SJCRH30 (cell line): ENCODE measurements at regions not wholly inside any gene's neighbourhood (a gene's known extent, or its start where the extent isn't known, plus 50 kb on each side); places are given as distances from the start of the nearest gene placed in this dataset.
A peak's percentile ranks its signal among the peaks of the same experiment; 100 is the strongest.

ENCODE experiments used
- DNase-seq, 2 experiments: peaks; one replicate each; pipeline ENCODE4 v3.0.0-alpha.2; 2015 to 2020
- H3K27ac ChIP-seq: fragments of 250-450 bp; sonication (Bioruptor Pico); 2 replicates; pipeline ENCODE4 v1.5.1; 2020; ENCODE audit warnings: mild to moderate bottlenecking, moderate library complexity
- H3K27me3 ChIP-seq: fragments of 250-450 bp; sonication (Bioruptor Pico); 2 replicates; pipeline ENCODE4 v1.5.1; 2020; ENCODE audit warnings: mild to moderate bottlenecking, moderate library complexity
- H3K36me3 ChIP-seq: fragments of 250-450 bp; sonication (Bioruptor Pico); 2 replicates; pipeline ENCODE4 v1.5.1; 2020; ENCODE audit warnings: mild to moderate bottlenecking, moderate library complexity
- H3K4me1 ChIP-seq: fragments of 250-450 bp; sonication (Bioruptor Pico); 2 replicates; pipeline ENCODE4 v1.5.1; 2020; ENCODE audit warnings: mild to moderate bottlenecking, moderate library complexity
- H3K4me3 ChIP-seq: fragments of 250-450 bp; sonication (Bioruptor Pico); 2 replicates; pipeline ENCODE4 v1.5.1; 2020; ENCODE audit warnings: mild to moderate bottlenecking, moderate library complexity
- H3K9me3 ChIP-seq: fragments of 250-450 bp; sonication (Bioruptor Pico); replicated peaks from 2 replicates; pipeline ENCODE4 v1.5.1; 2020; ENCODE audit warnings: mild to moderate bottlenecking, moderate library complexity

- H3K27ac ChIP-seq = no peak overlapping the region
- H3K9me3 ChIP-seq = no peaks in the 10 kb centered on the region
- H3K27me3 ChIP-seq = no peaks in the 10 kb centered on the region
- no peaks in the 10 kb centered on the region for H3K36me3 ChIP-seq
- H3K4me1 ChIP-seq = no peaks in the 10 kb centered on the region
- DNase-seq = no peak
- no peak overlapping the region for H3K4me3 ChIP-seq
Measured at GRCh38 chr18:29007986-29008654, 831.2 kb upstream of the CDH2 start.

DNA sequence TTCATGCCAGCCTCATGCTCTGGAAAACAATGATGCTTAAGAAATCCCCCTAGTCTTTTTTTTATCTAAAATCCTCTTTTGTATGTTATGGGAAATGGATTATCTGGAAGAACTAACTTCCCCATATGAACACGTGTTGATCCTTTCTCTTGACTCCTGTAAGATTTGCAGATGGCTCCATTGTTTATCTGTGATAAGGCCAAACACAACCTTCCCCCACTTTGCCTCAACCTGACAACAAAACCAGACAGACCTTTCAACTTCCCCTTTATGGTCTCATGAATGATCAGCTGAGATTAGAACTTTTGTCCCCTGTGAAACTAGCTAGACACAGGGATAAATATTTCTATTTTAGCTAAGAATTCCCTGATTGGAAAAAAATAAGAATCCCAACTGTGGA lies 828.0 kb upstream of the CDH2 start:
- Histone ChIP-seq H3K27ac (no peak overlapping the region), H3K4me1 (no peaks in the 10 kb centered on the region), H3K27me3 (no peaks in the 10 kb centered on the region), H3K4me3 (no peak overlapping the region), H3K9me3 (no peaks in the 10 kb centered on the region), H3K36me3 (no peaks in the 10 kb centered on the region)
- no peak for DNase-seq

- no peak overlapping the region for H3K4me3 ChIP-seq
Measured at GRCh38 chr18:29003194-29003593, 826.3 kb upstream of the CDH2 start.

GRCh38 chr18:29002747-29003146 lies 825.8 kb upstream of the CDH2 start:
- Histone ChIP-seq H3K36me3 (no peaks in the 10 kb centered on the region), H3K4me1 (no peaks in the 10 kb centered on the region), H3K9me3 (no peaks in the 10 kb centered on the region), H3K27ac (no peak overlapping the region), H3K4me3 (no peak overlapping the region), H3K27me3 (no peaks in the 10 kb centered on the region)
- DNase-seq = no peak

More at GRCh38 chr18:29003194-29003593, 826.3 kb upstream of the CDH2 start:
- Histone ChIP-seq H3K27me3 (no peaks in the 10 kb centered on the region), H3K9me3 (no peaks in the 10 kb centered on the region), H3K27ac (no peak overlapping the region), H3K4me1 (no peaks in the 10 kb centered on the region), H3K36me3 (no peaks in the 10 kb centered on the region)
- DNase-seq = no peak

- Histone ChIP-seq H3K27ac (no peak overlapping the region), H3K4me3 (no peak overlapping the region), H3K27me3 (no peaks in the 10 kb centered on the region), H3K9me3 (no peaks in the 10 kb centered on the region), H3K36me3 (no peaks in the 10 kb centered on the region), H3K4me1 (no peaks in the 10 kb centered on the region)
- DNase-seq = no peak
Measured at GRCh38 chr18:28999726-29000125, 822.8 kb upstream of the CDH2 start.

GRCh38 chr18:28995319-28995718 lies 818.4 kb upstream of the CDH2 start:
- Histone ChIP-seq H3K27ac (no peak overlapping the region), H3K4me3 (no peak overlapping the region), H3K27me3 (no peaks in the 10 kb centered on the region), H3K36me3 (no peaks in the 10 kb centered on the region), H3K4me1 (no peaks in the 10 kb centered on the region), H3K9me3 (no peaks in the 10 kb centered on the region)
- no peak for DNase-seq

GRCh38 chr18:28984731-28985130 lies 807.8 kb upstream of the CDH2 start:
- no peaks in the 10 kb centered on the region for H3K36me3 ChIP-seq
- H3K4me3 ChIP-seq = no peak overlapping the region
- no peaks in the 10 kb centered on the region for H3K9me3 ChIP-seq
- no peaks in the 10 kb centered on the region for H3K4me1 ChIP-seq
- no peak for DNase-seq
- H3K27ac ChIP-seq = no peak overlapping the region
- H3K27me3 ChIP-seq = no peaks in the 10 kb centered on the region

DNA sequence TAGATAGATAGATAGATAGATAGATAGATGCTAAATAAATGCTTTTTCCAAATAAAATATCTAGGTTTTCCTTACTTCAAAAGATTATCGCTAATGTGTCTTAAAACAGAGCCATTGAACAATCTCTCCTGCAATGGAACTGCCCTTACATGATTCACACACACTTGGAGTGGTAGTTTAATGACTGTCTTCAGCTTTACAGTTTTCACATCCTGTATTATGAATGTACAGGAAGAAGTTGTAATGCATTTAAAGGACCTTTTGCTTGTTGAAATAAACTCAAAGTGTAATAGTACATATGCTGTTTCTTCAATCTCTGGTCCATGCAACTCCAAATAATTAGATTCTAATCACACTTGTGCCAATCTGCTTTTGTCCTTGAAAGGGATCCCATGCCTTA lies 797.6 kb upstream of the CDH2 start:
- Histone ChIP-seq H3K27ac (no peak overlapping the region), H3K4me3 (no peak overlapping the region), H3K27me3 (no peaks in the 10 kb centered on the region), H3K9me3 (no peaks in the 10 kb centered on the region), H3K36me3 (no peaks in the 10 kb centered on the region), H3K4me1 (no peaks in the 10 kb centered on the region)
- DNase-seq = no peak

GRCh38 chr18:28973324-28973723 lies 796.4 kb upstream of the CDH2 start:
- H3K36me3 ChIP-seq = no peaks in the 10 kb centered on the region
- H3K9me3 ChIP-seq = no peaks in the 10 kb centered on the region
- no peak overlapping the region for H3K4me3 ChIP-seq
- no peaks in the 10 kb centered on the region for H3K27me3 ChIP-seq
- no peaks in the 10 kb centered on the region for H3K4me1 ChIP-seq
- no peak overlapping the region for H3K27ac ChIP-seq
- DNase-seq = no peak

DNA sequence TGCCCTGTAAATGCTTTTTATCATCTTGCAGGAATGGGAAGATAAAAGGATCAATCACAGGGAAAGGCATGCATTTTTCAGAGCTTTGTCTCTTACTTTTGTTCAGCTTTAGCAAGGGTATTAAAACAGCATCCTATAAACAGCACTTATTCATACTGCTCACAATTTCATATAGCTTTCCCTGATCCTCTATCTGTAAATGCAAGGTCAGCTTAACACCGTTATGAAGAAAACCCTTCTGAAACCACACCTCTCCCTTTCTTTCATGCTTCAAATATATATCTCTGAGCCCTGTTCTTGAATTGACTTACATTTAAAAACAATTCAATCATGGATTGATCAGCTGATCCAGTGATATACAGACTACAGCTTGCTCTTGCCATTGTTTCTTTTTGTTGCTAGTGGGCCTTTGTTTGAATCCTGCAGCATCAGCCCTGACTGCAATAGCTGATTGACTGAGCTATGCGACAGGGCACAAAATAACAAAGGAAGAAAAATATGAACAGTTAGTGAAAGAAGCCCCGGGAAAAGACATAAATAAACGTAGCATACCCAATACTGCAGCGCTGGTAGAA lies 795.5 kb upstream of the CDH2 start:
- H3K4me3 ChIP-seq = no peak overlapping the region
- H3K9me3 ChIP-seq = no peaks in the 10 kb centered on the region
- no peak overlapping the region for H3K27ac ChIP-seq

GRCh38 chr18:28963481-28963880 lies 786.6 kb upstream of the CDH2 start:
- no peak for DNase-seq
- Histone ChIP-seq H3K36me3 (no peaks in the 10 kb centered on the region), H3K4me1 (no peaks in the 10 kb centered on the region), H3K9me3 (no peaks in the 10 kb centered on the region), H3K27ac (no peak overlapping the region), H3K4me3 (no peak overlapping the region), H3K27me3 (no peaks in the 10 kb centered on the region)

More for the DNA sequence above, 795.5 kb upstream of the CDH2 start:
- H3K36me3 ChIP-seq = no peaks in the 10 kb centered on the region
- no peak for DNase-seq
- no peaks in the 10 kb centered on the region for H3K4me1 ChIP-seq
- no peaks in the 10 kb centered on the region for H3K27me3 ChIP-seq

DNA sequence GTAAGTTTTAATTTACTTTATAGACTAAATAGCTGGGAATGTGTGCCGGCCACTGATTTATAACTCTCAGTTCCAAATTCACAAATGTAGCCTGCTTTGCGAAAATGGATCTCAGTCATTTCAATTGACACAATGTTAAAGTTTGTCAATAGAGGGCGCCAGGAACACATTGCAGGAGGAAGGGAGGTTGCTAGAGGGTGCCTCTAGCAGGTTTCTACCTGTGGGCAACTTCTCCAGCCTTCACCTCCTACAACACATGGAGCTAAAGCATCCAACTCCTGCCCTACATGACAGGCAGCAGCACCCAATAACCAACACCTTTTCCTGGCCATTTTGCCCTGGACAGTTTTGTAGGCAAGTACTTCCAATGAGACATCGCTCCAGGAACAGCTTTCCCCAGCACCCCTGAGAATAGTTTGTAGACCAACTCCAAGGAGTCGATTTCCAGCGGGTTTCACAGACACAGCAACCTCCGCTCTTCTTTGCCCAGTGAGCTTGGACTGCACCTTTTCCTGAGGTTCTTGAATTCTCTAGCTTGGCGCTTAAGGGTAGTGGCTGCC lies 784.8 kb upstream of the CDH2 start:
- peak; percentile 1 to 38 for DNase-seq
- Histone ChIP-seq H3K27me3 (no peaks in the 10 kb centered on the region), H3K27ac (no peak overlapping the region), H3K4me1 (no peaks in the 10 kb centered on the region), H3K9me3 (no peaks in the 10 kb centered on the region), H3K36me3 (no peaks in the 10 kb centered on the region), H3K4me3 (no peak overlapping the region)

DNA sequence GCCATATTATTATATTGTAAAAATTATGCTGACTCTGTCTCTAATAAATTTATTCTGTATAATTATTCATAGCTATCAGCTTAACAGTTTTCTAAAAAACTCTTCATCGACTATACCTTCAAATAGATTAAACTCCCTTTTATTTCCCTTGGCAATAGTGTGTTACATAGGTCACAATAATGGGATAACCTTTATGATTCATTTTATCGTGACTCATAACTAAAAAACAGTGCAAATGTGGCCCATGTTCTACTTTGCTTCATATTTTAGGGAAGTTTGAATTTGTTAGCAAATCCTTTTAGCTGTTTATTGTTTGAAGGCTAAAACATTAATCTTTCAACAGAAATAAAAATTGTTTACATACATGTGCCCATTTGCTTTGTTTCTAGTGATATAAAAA lies 783.2 kb upstream of the CDH2 start:
- H3K27me3 ChIP-seq = no peaks in the 10 kb centered on the region
- no peak for DNase-seq
- no peak overlapping the region for H3K4me3 ChIP-seq
- no peaks in the 10 kb centered on the region for H3K9me3 ChIP-seq
- no peaks in the 10 kb centered on the region for H3K4me1 ChIP-seq
- H3K27ac ChIP-seq = no peak overlapping the region
- no peaks in the 10 kb centered on the region for H3K36me3 ChIP-seq

DNA sequence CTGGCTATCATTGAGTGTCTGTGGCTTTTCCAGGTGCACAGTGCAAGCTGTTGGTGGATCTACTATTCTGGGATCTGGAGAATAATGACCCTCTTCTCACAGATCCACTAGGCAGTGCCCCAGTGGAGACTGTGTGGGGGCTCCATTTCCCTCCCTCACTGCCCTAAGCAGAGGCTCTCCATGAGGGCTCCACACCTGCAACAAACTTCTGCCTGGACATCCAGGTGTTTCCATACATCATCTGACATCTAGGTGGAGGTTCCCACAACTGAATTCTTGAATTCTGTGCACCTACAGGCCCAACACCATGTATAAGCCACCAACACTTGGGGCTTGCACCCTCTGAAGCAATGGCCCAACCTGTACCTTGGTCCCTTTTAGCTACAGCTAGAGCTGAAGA lies 775.4 kb upstream of the CDH2 start:
- no peaks in the 10 kb centered on the region for H3K27me3 ChIP-seq
- H3K36me3 ChIP-seq = no peaks in the 10 kb centered on the region
- no peaks in the 10 kb centered on the region for H3K9me3 ChIP-seq
- no peak overlapping the region for H3K27ac ChIP-seq
- no peak for DNase-seq
- H3K4me1 ChIP-seq = no peaks in the 10 kb centered on the region
- H3K4me3 ChIP-seq = no peak overlapping the region

GRCh38 chr18:28947900-28948299 lies 771.0 kb upstream of the CDH2 start:
- Histone ChIP-seq H3K9me3 (no peaks in the 10 kb centered on the region), H3K27ac (no peak overlapping the region), H3K36me3 (no peaks in the 10 kb centered on the region), H3K4me3 (no peak overlapping the region), H3K4me1 (no peaks in the 10 kb centered on the region), H3K27me3 (no peaks in the 10 kb centered on the region)
- DNase-seq = no peak

DNA sequence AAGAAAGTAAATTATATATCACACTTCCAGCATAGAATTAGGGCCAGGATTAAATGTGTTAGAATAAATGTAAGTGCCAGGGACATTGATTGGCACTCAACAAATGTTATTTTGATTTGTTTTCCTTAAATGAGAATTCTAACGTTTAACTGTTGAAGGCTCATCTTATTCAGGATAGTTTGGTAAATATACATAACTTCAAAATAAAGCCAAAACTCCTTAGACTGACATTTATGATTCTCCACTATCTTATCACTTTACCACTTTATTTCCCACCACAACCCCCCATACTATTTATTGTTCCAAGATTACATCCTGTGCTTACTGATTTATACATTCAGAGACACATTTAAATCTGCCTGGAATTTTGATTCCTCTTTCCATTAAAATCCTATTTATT lies 769.5 kb upstream of the CDH2 start:
- no peak overlapping the region for H3K27ac ChIP-seq
- no peaks in the 10 kb centered on the region for H3K36me3 ChIP-seq
- H3K4me1 ChIP-seq = no peaks in the 10 kb centered on the region
- no peak overlapping the region for H3K4me3 ChIP-seq
- H3K9me3 ChIP-seq = no peaks in the 10 kb centered on the region
- H3K27me3 ChIP-seq = no peaks in the 10 kb centered on the region
- DNase-seq = no peak
